Breast epithelium (tissue), 4 donors: ENCODE measurements at regions not wholly inside any gene's neighbourhood (a gene's known extent, or its start where the extent isn't known, plus 50 kb on each side); places are given as distances from the start of the nearest gene placed in this dataset.

Source experiments
- DNase-seq, 2 donors: peaks; one replicate each; pipeline ENCODE4 v3.0.0-alpha.2; 2019; ENCODE audit warnings: low spot score in 2 of 2
- H3K27ac ChIP-seq, 2 donors: fragments of 200-600 bp; sonication (generic) in 1 of 2; one replicate each; pipeline ENCODE4 v1.5.1; 2016 to 2019; ENCODE audit warnings: mild to moderate bottlenecking in 1 of 2
- H3K27me3 ChIP-seq, 2 donors: fragments of 200-600 bp; sonication (generic) in 1 of 2; one replicate each; pipeline versions ENCODE4 v1.5.1 to v1.6.0; 2017 to 2019; ENCODE audit warnings: control low read depth in 1 of 2, mild to moderate bottlenecking in 1 of 2
- H3K36me3 ChIP-seq: fragments of 200-600 bp; one replicate; pipeline ENCODE4 v1.5.1; 2019
- H3K4me1 ChIP-seq, 2 donors: fragments of 200-600 bp; sonication (generic); one replicate each; pipeline ENCODE4 v1.5.1; 2016 to 2019; ENCODE audit warnings: control low read depth in 1 of 2
- H3K4me3 ChIP-seq, 3 donors: fragments of 200-600 bp; sonication (generic); 1 replicate in 2 of 3; 2 replicates in 1 of 3; pipeline ENCODE4 v1.5.1; 2016 to 2019; ENCODE audit warnings: mild to moderate bottlenecking in 3 of 3, moderate library complexity in 2 of 3
- H3K9me3 ChIP-seq, 2 donors: fragments of 200-600 bp; sonication (generic) in 1 of 2; one replicate each; pipeline ENCODE4 v1.5.1; 2016 to 2019; ENCODE audit warnings: control low read depth in 1 of 2
- CTCF ChIP-seq, 3 donors: fragments of 450-650 bp; IDR thresholded peaks; one replicate each; pipeline ENCODE4 v1.5.1; 2016 to 2017; ENCODE audit warnings: antibody characterized with exemption in 3 of 3, mild to moderate bottlenecking in 3 of 3, moderate library complexity in 3 of 3
- POLR2A ChIP-seq: fragments of 450-650 bp; IDR thresholded peaks from one replicate; pipeline ENCODE4 v1.6.1; 2016; ENCODE audit warnings: antibody characterized with exemption, mild to moderate bottlenecking, moderate library complexity
- POLR2AphosphoS5 ChIP-seq, 3 donors: sonication (generic); formaldehyde crosslinking; IDR thresholded peaks; one replicate each; pipeline ENCODE4 v1.6.1; 2017; ENCODE audit warnings: antibody characterized with exemption in 3 of 3
- intact Hi-C: fragments of 100-400 bp; cut with DNase I; formaldehyde crosslinking; loops from one replicate; pipeline ENCODE4 v1.15.1; 2023; ENCODE audit warnings: low total_unique reads

GRCh38 chr21:27813750-27814149 is 846.9 kb upstream of the ADAMTS5 start:
- TF ChIP-seq POLR2A: no peak
- TF ChIP-seq CTCF (IDR thresholded peaks at IDR 0.05): no peak
- no peak for TF ChIP-seq POLR2AphosphoS5 (IDR thresholded peaks at IDR 0.05)
- intact Hi-C loops: no loop called here
- Histone ChIP-seq H3K36me3 (no peaks in the 10 kb centered on the region), H3K4me3 (no peak overlapping the region), H3K27ac (no peak overlapping the region), H3K9me3 (no peaks in the 10 kb centered on the region), H3K27me3 (no peaks in the 10 kb centered on the region), H3K4me1 (no peaks in the 10 kb centered on the region)
- no peak for DNase-seq

- Histone ChIP-seq H3K4me1 (no peaks in the 10 kb centered on the region), H3K27ac (no peak overlapping the region), H3K9me3 (no peaks in the 10 kb centered on the region), H3K36me3 (no peaks in the 10 kb centered on the region), H3K27me3 (no peaks in the 10 kb centered on the region), H3K4me3 (no peak overlapping the region)
- no peak for TF ChIP-seq CTCF (IDR thresholded peaks at IDR 0.05)
- no peak for TF ChIP-seq POLR2A
- no peak for TF ChIP-seq POLR2AphosphoS5 (IDR thresholded peaks at IDR 0.05)
- intact Hi-C loops: no loop called here
- DNase-seq: no peak
Observed at GRCh38 chr21:27813344-27813743, 846.5 kb upstream of the ADAMTS5 start.

- no peaks in the 10 kb centered on the region for H3K4me1 ChIP-seq
- TF ChIP-seq CTCF (IDR thresholded peaks at IDR 0.05) (no peak), POLR2A (no peak), POLR2AphosphoS5 (IDR thresholded peaks at IDR 0.05) (no peak)
- no peaks in the 10 kb centered on the region for H3K9me3 ChIP-seq
- H3K4me3 ChIP-seq: no peak overlapping the region
- H3K27ac ChIP-seq: no peak overlapping the region
- no peak for DNase-seq
- H3K36me3 ChIP-seq: no peaks in the 10 kb centered on the region
- intact Hi-C loops: no loop called here
- H3K27me3 ChIP-seq: no peaks in the 10 kb centered on the region
Observed at GRCh38 chr21:27812279-27812678, 845.4 kb upstream of the ADAMTS5 start.

GRCh38 chr21:27808923-27809322 is 842.0 kb upstream of the ADAMTS5 start:
- TF ChIP-seq CTCF (IDR thresholded peaks at IDR 0.05) (no peak), POLR2A (no peak)
- H3K27me3 ChIP-seq: no peaks in the 10 kb centered on the region
- H3K36me3 ChIP-seq: no peaks in the 10 kb centered on the region
- H3K4me3 ChIP-seq: no peak overlapping the region
- no peak for DNase-seq
- H3K9me3 ChIP-seq: no peaks in the 10 kb centered on the region
- no peaks in the 10 kb centered on the region for H3K4me1 ChIP-seq
- intact Hi-C loops: no loop called here
- H3K27ac ChIP-seq: no peak overlapping the region

GRCh38 chr21:27807596-27807995 is 840.7 kb upstream of the ADAMTS5 start:
- TF ChIP-seq CTCF (IDR thresholded peaks at IDR 0.05) (no peak), POLR2A (no peak), POLR2AphosphoS5 (IDR thresholded peaks at IDR 0.05) (no peak)
- H3K36me3 ChIP-seq: no peaks in the 10 kb centered on the region
- H3K9me3 ChIP-seq: no peaks in the 10 kb centered on the region
- intact Hi-C loops: no loop called here
- no peak overlapping the region for H3K4me3 ChIP-seq
- DNase-seq: no peak
- H3K4me1 ChIP-seq: no peaks in the 10 kb centered on the region
- no peak overlapping the region for H3K27ac ChIP-seq
- no peaks in the 10 kb centered on the region for H3K27me3 ChIP-seq
